ENCODE measurements at regions not wholly inside any gene's neighbourhood (a gene's known extent, or its start where the extent isn't known, plus 50 kb on each side); places are given as distances from the start of the nearest gene placed in this dataset.
"Not testable (repeated sequence)": the region's sequence is repeated elsewhere in the genome, so short reads cannot be mapped to it uniquely, and the experiment has no call there.

DNA sequence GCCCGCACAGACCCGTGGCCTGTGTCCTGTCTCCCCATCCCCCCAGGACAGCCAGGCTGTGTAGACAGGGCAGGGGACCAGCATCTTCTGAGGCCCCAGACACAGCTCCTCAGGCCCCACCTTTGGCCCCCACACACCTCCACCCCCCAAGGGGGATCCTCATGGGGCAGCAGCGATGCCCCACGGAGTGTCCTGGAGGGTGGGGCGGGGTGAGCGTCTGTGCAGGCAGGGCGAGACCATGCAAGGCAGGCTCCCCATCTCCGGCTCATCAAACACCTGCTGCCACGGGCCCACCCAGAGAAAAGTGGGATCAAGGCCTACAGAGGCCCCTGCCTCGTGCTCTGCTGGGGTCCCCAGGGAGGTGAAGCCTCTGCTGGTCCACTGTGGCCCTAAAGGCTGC lies 118.7 kb upstream of the FOXD4L5 start:
- H3K4me3 ChIP-seq (ENCODE audit: low read length) = no peak overlapping the region
- DNase-seq (ENCODE audit: low read depth) = no peak
- TF ChIP-seq, protein P1, sequence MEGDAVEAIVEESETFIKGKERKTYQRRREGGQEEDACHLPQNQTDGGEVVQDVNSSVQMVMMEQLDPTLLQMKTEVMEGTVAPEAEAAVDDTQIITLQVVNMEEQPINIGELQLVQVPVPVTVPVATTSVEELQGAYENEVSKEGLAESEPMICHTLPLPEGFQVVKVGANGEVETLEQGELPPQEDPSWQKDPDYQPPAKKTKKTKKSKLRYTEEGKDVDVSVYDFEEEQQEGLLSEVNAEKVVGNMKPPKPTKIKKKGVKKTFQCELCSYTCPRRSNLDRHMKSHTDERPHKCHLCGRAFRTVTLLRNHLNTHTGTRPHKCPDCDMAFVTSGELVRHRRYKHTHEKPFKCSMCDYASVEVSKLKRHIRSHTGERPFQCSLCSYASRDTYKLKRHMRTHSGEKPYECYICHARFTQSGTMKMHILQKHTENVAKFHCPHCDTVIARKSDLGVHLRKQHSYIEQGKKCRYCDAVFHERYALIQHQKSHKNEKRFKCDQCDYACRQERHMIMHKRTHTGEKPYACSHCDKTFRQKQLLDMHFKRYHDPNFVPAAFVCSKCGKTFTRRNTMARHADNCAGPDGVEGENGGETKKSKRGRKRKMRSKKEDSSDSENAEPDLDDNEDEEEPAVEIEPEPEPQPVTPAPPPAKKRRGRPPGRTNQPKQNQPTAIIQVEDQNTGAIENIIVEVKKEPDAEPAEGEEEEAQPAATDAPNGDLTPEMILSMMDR (IDR thresholded peaks at IDR 0.05; ENCODE audit: insufficient read depth, low read depth, low read length, missing control alignments) = no peak

DNA sequence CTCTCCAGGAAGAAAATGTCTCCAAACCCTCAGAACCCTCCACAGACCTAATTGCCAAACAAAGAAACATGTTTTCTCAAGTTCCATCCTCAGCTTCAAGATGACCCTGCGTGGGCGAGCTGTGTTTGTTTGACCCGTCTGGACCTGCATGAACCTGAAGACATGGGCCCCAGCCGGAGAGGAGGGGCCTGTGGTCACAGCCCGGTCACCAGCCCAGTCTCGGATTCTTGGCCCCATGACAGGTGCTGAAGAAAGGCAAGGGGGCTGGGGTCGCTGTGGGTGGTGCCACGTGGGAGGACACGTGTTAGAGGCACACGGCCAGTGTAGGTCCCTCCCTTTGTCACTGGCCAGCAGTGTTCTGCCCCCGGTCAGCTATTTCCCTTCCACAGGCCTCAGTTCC lies 118.1 kb upstream of the FOXD4L5 start:
- not testable (repeated sequence) for DNase-seq (ENCODE audit: low read depth); H3K4me3 ChIP-seq (ENCODE audit: low read length)

DNA sequence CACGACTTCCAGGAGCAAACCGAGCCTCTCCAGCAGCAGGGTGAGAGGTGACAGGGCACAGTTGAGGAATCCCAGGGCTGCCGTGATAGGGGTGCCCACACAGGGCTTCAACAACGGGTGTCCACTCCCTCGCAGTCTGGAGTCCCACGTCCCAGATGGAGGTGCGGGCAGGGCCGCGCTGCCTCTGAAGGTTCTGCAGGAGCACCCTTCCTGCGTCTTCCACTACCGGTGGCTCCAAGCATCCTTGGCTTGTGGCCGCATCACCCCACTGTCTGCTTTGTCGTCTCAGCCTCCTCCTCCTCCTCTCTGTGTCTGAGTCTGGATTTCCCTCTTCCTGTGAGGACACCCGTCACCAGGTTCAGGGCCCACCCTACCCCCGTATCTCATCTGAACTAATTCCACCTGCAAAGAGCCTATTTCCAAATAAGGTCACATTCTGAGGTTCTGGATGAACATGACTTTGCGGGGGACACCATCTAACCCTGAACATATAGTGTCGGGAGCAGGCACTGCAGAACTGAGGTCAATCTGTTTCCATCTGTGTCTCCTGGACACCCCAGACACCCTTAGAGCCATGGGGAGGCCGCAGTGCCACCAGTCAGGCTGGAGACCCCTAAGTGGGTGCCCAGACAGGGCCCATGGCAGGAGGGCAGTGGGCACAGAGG lies 117.3 kb upstream of the FOXD4L5 start:
- DNase-seq (ENCODE audit: low read depth); H3K4me3 ChIP-seq (ENCODE audit: low read length): not testable (repeated sequence)

DNA sequence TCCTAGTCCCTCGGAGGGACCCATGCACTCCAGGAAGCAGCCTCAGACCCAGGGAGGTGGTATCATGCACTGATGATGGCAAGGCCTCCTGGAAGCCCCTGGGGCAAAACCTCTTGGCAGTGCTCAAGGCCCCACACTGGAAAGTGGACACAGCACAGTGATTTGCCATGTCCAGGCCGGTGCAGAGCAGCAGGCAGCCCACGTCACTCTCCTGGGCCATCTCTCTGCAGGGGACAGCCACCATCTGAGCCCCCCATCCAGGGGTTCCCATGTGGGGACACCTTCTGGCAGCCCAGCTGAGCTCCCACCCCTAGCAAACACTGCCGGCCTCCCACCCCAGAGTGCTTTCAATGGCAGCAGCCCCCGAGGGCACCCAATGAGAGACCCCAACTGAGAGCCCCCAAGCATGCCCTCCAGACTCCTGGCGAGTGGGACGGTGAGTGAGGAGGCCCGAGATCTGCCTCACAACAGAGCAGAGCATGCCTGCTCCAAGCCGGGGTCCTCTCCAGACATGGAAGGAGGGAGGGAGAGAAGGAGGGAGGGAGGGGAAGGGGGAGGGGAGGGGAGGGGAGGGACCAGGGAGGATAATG lies 116.5 kb upstream of the FOXD4L5 start:
- not testable (repeated sequence) for DNase-seq (ENCODE audit: low read depth); H3K4me3 ChIP-seq (ENCODE audit: low read length)

DNA sequence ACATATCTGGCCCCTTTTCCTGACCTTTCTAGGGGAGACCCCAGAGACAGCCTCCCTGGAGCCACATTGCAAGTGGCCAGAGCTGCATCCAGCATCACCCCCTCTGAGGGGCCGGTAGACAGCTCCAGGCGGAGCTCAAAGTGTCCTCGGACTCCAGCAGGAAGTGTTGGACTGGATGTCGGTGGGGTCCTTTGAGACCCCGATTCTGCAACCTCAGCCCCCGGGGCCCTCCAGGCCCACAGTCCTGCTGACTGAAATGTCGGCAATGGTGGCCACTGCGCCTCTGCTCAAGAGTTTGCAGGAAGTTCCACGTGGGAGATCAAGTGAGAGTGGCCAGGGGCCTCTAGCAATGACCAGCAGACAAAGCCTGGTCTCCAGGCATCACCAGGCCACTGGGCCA lies 115.9 kb upstream of the FOXD4L5 start:
- no peak overlapping the region for H3K4me3 ChIP-seq (ENCODE audit: low read length)
- TF ChIP-seq, protein P1 (IDR thresholded peaks at IDR 0.05; ENCODE audit: insufficient read depth, low read depth, low read length, missing control alignments) = no peak
- no peak for DNase-seq (ENCODE audit: low read depth)

DNA sequence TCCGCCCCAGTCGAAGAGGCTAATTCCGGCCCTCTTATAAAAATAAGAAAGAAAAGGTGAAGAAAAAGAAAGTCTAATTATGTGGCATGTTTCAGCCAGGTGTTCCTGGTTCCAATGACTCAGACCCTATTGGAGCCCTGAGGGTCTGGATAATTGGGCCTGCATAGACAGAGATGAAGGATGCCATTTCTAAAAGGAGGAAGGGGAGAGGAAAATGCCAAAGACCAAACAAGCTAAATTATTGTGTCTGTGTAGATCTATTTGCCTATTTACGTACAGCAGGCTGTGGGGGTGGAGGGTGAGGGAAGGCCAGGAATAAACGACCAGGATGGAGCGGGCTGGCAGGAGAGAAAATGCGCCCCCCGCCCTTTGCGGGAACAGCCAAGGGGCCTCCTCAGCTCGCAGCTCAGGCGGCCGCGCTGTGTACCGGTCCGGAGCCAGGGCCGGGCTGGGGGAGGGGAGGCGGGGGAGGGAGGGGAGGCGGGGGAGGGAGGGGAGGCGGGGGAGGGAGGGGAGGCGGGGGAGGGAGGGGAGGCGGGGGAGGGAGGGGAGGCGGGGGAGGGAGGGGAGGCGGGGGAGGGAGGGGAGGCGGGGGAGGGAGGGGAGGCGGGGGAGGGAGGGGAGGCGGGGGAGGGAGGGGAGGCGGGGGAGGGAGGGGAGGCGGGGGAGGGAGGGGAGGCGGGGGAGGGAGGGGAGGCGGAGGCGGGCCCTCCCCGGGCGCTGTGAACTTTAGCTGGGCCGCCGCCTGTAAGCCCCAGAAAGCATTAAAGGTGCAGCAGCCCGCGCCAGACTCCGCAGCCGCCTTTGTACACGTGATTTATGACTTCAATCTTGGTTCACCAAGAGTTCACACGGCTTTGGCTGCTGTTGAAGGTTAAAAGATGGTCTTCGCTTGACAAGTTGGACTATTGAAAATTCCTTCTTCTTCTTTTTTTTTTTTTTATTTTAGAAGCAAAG lies 113.0 kb upstream of the FOXD4L5 start:
- not testable (repeated sequence) for DNase-seq (ENCODE audit: low read depth); H3K4me3 ChIP-seq (ENCODE audit: low read length)

DNA sequence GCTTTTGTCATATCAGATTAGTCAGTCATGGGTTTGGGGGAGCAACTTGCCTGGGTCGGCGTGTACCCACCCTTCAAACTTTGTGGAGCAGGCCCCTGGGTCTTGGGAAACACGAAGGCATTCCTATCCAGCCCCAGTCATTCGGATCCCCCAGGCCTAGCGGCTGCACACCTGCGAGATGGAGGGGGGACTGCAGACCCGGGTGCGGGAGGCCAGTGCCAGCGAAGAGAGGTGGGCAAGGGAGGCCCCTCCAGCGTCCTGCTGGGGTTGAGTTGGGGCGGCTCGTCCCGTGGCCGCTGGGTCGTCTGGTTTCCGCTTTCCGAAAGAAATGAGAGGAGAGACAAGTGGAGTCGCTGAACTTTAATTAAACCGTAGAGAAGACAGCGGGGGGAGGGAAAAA lies 112.2 kb upstream of the FOXD4L5 start:
- not testable (repeated sequence) for H3K4me3 ChIP-seq (ENCODE audit: low read length); DNase-seq (ENCODE audit: low read depth)

DNA sequence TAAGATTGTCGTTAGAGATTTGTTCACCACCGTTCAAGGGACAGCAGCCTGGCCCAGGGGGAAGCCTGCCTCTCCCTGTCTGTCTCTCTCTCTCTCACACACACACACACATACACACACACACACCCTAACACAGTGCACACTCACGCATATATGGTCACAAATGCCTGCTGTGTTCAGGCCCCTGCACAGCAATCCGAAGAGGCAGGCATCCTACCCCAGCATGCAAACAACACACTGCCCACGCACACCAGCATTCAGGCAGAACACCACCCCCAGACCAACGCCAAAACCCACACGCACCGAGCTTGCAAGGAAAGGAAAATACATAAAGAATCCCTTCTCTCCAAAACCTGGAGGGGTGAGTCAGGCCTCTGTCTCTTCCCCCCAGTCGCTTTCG lies 111.6 kb upstream of the FOXD4L5 start:
- DNase-seq (ENCODE audit: low read depth) = not testable (repeated sequence)

DNA sequence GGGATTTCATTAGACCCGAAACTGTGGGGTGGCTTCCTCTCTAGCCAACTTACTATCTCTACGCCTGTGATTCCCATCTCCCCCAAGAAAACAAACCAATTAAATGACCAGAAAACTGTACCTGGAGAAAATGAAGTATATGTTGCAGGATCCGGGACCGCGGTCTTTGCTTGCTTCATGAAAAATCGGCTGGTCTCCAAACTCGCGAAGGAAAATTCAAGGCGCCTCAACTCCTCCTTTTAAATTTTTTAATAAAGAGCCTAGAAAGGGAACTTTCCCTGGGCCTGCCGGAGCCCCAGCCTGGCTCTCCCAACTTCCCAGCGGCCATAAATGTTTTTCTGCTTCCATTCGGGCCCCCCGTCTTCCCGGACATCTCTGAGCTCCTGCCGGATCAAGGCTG lies 110.8 kb upstream of the FOXD4L5 start:
- DNase-seq (ENCODE audit: low read depth); H3K4me3 ChIP-seq (ENCODE audit: low read length): not testable (repeated sequence)

More for the DNA sequence above, 111.6 kb upstream of the FOXD4L5 start:
- H3K4me3 ChIP-seq (ENCODE audit: low read length) = not testable (repeated sequence)

DNA sequence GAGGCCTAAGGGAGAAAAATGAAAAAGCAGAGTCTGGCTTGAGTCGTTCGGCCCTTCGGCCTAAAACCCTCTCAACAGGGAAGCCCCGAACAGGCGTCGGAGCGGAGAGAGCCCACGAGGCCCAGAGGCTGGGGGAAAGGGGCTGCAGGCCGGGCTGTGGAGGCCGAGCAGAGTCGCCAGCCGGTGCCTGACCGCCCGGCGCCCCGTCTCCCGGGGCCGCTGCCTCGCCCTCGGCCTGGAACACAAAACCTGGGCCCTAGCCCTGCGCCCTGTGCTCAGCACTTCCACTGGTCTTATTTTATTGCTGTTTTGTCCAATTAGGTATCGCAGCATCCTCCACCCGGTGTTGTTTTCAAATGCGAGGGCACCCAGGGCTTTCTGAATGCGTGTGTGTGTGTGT lies 110.1 kb upstream of the FOXD4L5 start:
- H3K4me3 ChIP-seq (ENCODE audit: low read length); DNase-seq (ENCODE audit: low read depth): not testable (repeated sequence)

DNA sequence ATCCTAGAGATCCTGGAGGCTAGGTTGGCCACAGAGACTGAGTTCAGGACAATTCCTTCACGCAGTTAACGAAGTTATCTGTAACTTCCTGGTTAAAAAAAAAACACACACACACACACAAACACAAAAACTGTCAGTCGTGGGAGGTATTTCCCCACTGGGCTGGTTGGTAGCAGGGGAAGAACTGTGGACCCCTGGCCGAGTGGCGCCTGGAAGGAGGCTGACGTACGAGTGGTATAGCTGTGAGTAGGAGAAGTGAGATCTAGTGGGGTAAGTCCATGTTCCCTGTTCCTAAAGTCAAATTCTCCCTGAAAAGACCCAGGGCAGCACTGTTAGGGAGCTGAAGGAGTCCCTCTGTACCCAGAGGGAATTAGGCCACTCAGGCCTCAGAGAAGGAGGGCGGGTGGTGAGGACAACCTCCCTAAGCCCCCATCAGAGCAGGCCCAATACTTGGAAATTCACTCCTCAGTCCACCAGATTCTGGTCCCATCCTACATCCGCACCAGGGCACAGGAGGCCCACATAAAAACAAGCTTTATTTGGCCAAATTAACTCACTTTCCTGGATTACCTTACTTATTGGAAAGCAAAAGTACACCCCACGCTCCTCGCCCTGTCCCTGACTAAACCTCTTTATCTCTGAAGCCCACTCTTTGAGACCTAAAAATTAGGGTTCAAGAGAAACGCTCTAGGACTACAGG lies 108.3 kb upstream of the FOXD4L5 start:
- not testable (repeated sequence) for H3K4me3 ChIP-seq (ENCODE audit: low read length); DNase-seq (ENCODE audit: low read depth)

DNA sequence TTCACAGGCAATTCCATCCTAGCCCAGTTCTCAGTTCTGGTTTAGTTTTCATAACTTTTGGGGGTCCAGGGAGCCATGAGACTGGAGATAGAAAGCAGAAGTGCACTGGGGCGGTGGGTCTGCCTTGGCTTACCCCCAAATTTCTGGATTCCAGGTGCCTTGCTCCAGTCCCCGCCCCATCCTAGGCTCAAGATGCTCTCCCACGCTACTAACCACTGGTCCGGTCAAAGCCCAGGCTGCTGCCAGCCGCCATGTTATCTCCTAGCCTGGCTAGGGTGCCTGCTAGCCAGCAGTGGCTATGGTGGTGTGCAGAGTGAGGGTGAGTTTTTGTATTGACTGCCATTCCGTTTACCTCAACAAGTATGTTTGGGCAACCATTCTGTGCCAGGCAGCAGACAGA lies 107.6 kb upstream of the FOXD4L5 start:
- not testable (repeated sequence) for H3K4me3 ChIP-seq (ENCODE audit: low read length); DNase-seq (ENCODE audit: low read depth)

DNA sequence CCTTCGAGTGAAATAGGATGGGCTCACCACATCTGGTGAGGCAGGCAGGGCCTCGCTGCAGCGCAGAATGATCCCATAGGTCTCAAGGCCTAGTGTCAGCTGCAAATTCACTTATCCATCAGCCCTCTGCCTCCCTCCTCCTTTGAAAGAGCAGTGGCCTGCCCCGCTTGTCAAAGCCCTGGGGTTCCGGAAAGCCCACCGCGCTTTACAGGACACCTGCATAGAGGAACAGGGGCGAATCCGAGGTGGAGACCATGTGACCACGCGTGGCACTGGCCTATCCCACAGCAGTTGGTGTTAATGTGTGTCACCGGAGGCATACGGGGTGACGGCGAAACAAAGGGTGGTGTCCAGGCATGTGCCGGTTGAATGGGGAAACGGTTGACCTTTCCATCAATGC lies 104.7 kb upstream of the FOXD4L5 start:
- DNase-seq (ENCODE audit: low read depth); H3K4me3 ChIP-seq (ENCODE audit: low read length): not testable (repeated sequence)

DNA sequence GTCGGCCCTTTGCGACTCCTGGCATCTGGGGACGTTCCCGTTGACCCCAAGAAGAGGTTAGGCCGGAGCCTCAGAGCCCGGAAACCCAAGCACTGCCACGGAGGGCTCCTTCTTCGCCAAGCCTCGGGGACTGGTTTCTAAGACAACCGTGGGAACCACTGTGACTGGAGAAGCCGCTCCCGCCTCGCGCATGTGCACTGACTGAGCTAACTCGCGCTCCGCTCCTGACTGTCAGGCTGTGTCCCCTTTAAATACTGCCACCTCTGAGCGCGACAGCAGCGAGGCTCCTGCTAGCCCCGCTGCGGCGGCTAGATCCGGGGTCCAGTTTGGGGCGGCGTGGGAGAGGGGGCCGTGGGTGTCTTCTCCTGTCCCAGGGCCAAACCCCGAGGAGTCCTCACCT lies 104.2 kb upstream of the FOXD4L5 start:
- not testable (repeated sequence) for DNase-seq (ENCODE audit: low read depth); H3K4me3 ChIP-seq (ENCODE audit: low read length)

All from epithelial cell of esophagus (primary cell).